ENCODE measurements at regions not wholly inside any gene's neighbourhood (a gene's known extent, or its start where the extent isn't known, plus 50 kb on each side); places are given as distances from the start of the nearest gene placed in this dataset.

DNA sequence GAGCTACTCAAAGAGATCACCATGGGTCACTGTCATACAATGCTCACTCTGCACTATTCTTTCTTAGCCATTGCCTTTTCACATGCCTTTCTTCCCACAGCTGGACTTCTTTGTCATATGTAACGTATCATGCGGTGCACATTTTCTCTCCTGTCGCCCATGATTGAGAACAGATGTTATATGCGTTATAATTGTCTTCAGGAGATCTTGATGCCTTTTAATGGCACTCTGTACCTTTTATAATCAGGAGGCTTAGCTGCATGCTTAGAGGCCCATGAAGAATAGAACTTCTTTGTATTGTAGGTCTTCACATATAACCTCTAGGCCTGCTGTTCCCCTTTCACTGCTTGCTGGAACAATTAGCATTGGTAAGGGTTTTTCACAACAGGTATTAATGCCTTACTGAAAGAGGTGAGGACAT, 436.1 kb downstream of the CDH10 start:
- TF ChIP-seq, protein P1, sequence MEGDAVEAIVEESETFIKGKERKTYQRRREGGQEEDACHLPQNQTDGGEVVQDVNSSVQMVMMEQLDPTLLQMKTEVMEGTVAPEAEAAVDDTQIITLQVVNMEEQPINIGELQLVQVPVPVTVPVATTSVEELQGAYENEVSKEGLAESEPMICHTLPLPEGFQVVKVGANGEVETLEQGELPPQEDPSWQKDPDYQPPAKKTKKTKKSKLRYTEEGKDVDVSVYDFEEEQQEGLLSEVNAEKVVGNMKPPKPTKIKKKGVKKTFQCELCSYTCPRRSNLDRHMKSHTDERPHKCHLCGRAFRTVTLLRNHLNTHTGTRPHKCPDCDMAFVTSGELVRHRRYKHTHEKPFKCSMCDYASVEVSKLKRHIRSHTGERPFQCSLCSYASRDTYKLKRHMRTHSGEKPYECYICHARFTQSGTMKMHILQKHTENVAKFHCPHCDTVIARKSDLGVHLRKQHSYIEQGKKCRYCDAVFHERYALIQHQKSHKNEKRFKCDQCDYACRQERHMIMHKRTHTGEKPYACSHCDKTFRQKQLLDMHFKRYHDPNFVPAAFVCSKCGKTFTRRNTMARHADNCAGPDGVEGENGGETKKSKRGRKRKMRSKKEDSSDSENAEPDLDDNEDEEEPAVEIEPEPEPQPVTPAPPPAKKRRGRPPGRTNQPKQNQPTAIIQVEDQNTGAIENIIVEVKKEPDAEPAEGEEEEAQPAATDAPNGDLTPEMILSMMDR (IDR thresholded peaks at IDR 0.05): no peak
- no peak for TF ChIP-seq POLR2A (IDR thresholded peaks at IDR 0.05)

Measured in lower leg skin (tissue), 3 donors.